Breast epithelium (tissue), 4 donors: ENCODE measurements at regions not wholly inside any gene's neighbourhood (a gene's known extent, or its start where the extent isn't known, plus 50 kb on each side); places are given as distances from the start of the nearest gene placed in this dataset.

Source experiments
- DNase-seq, 2 donors: peaks; one replicate each; pipeline ENCODE4 v3.0.0-alpha.2; 2019; ENCODE audit warnings: low spot score in 2 of 2
- H3K27ac ChIP-seq, 2 donors: fragments of 200-600 bp; sonication (generic) in 1 of 2; one replicate each; pipeline ENCODE4 v1.5.1; 2016 to 2019; ENCODE audit warnings: mild to moderate bottlenecking in 1 of 2
- H3K27me3 ChIP-seq, 2 donors: fragments of 200-600 bp; sonication (generic) in 1 of 2; one replicate each; pipeline versions ENCODE4 v1.5.1 to v1.6.0; 2017 to 2019; ENCODE audit warnings: control low read depth in 1 of 2, mild to moderate bottlenecking in 1 of 2
- H3K36me3 ChIP-seq: fragments of 200-600 bp; one replicate; pipeline ENCODE4 v1.5.1; 2019
- H3K4me1 ChIP-seq, 2 donors: fragments of 200-600 bp; sonication (generic); one replicate each; pipeline ENCODE4 v1.5.1; 2016 to 2019; ENCODE audit warnings: control low read depth in 1 of 2
- H3K4me3 ChIP-seq, 3 donors: fragments of 200-600 bp; sonication (generic); 1 replicate in 2 of 3; 2 replicates in 1 of 3; pipeline ENCODE4 v1.5.1; 2016 to 2019; ENCODE audit warnings: mild to moderate bottlenecking in 3 of 3, moderate library complexity in 2 of 3
- H3K9me3 ChIP-seq, 2 donors: fragments of 200-600 bp; sonication (generic) in 1 of 2; one replicate each; pipeline ENCODE4 v1.5.1; 2016 to 2019; ENCODE audit warnings: control low read depth in 1 of 2
- POLR2A ChIP-seq: fragments of 450-650 bp; IDR thresholded peaks from one replicate; pipeline ENCODE4 v1.6.1; 2016; ENCODE audit warnings: antibody characterized with exemption, mild to moderate bottlenecking, moderate library complexity
- POLR2AphosphoS5 ChIP-seq, 3 donors: sonication (generic); formaldehyde crosslinking; IDR thresholded peaks; one replicate each; pipeline ENCODE4 v1.6.1; 2017; ENCODE audit warnings: antibody characterized with exemption in 3 of 3
- intact Hi-C: fragments of 100-400 bp; cut with DNase I; formaldehyde crosslinking; loops from one replicate; pipeline ENCODE4 v1.15.1; 2023; ENCODE audit warnings: low total_unique reads
- TF ChIP-seq, protein P1 (sequence below), 3 donors: fragments of 450-650 bp; IDR thresholded peaks; one replicate each; pipeline ENCODE4 v1.5.1; 2016 to 2017; ENCODE audit warnings: antibody characterized with exemption in 3 of 3, mild to moderate bottlenecking in 3 of 3, moderate library complexity in 3 of 3

DNA sequence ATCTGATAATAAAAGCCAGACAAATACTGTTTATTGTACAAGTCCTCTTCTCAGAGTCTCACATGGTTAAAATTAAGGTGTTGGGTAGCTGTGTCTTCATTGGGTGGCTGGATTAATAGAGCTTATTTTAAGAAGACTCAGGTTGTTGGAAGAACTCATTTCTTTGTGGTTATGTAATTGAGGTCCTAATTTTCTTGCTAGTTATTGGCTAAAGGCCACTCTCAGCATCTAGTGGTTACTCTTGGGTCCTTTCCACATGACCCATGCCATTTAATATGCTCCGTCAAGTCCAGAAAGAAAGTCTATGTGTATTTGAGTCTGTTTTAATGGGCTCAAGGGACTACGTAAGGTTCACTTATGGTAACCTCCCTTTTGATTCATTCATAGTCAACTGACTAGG, 1668.6 kb upstream of the AGA start:
- no peaks in the 10 kb centered on the region for H3K9me3 ChIP-seq
- H3K27ac ChIP-seq, result no peak overlapping the region
- DNase-seq, result no peak
- no peaks in the 10 kb centered on the region for H3K27me3 ChIP-seq
- H3K4me1 ChIP-seq, result no peaks in the 10 kb centered on the region
- H3K4me3 ChIP-seq, result no peak overlapping the region
- intact Hi-C loops, result no loop called here
- TF ChIP-seq POLR2A, result no peak
- TF ChIP-seq, protein P1, sequence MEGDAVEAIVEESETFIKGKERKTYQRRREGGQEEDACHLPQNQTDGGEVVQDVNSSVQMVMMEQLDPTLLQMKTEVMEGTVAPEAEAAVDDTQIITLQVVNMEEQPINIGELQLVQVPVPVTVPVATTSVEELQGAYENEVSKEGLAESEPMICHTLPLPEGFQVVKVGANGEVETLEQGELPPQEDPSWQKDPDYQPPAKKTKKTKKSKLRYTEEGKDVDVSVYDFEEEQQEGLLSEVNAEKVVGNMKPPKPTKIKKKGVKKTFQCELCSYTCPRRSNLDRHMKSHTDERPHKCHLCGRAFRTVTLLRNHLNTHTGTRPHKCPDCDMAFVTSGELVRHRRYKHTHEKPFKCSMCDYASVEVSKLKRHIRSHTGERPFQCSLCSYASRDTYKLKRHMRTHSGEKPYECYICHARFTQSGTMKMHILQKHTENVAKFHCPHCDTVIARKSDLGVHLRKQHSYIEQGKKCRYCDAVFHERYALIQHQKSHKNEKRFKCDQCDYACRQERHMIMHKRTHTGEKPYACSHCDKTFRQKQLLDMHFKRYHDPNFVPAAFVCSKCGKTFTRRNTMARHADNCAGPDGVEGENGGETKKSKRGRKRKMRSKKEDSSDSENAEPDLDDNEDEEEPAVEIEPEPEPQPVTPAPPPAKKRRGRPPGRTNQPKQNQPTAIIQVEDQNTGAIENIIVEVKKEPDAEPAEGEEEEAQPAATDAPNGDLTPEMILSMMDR (IDR thresholded peaks at IDR 0.05), result no peak
- no peak for TF ChIP-seq POLR2AphosphoS5 (IDR thresholded peaks at IDR 0.05)
- H3K36me3 ChIP-seq, result no peaks in the 10 kb centered on the region

DNA sequence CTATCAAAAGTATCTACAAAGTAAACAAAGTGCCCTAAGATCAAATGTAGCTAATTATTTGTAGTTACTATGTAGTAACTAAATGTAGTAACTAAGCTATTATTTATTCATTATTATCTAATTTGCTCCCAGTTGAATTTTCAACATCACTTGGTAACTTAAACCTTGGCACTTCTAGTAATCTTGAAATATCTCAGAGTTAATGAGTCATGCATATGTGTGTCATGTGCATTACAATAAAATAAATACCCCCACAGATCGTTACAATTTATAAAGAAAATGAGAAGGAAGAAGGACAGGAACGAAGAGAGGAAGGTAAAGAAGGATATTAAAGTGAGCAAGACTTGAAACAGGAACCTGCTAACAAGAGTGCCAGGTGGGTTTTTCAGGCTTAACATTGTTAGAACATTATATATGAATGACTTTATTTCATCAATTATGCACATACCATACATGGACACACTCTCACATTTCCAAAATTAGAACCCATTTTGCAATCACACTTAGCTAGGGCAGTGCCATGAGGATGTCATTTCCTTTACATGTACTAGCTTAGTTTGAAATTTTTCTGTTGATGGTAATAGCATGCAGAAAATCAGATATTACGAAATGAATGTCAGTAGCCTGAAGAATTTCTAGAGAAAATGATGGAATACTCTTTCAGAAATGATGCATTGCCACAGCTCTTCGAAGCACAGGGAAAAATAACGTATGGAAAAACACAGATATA, 1670.4 kb upstream of the AGA start:
- DNase-seq, result no peak
- intact Hi-C loops, result no loop called here

DNA sequence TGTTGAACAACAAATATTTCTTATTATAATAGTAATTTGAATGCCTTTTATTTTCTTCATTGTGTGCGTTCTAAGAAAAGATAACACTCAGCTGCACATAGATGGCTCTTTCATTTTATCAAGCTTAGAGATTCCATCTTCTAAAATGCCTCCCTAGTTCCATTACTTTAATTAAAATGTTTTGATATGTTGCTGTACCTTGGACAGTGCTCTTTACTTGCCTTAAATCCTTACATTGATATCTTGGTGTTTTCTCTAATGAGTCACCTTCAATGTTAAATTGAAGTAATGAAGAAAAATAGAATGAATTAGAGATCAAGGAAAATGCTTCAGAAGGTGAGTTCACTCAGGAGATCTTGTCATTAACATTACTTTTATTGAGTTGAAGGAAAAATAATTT, 1672.4 kb upstream of the AGA start:
- no peaks in the 10 kb centered on the region for H3K27me3 ChIP-seq
- intact Hi-C loops, result no loop called here
- DNase-seq, result no peak
- H3K36me3 ChIP-seq, result no peaks in the 10 kb centered on the region
- no peak overlapping the region for H3K4me3 ChIP-seq
- no peaks in the 10 kb centered on the region for H3K9me3 ChIP-seq
- H3K27ac ChIP-seq, result no peak overlapping the region
- TF ChIP-seq POLR2A, result no peak
- TF ChIP-seq, protein P1 (IDR thresholded peaks at IDR 0.05), result no peak
- H3K4me1 ChIP-seq, result no peaks in the 10 kb centered on the region

More for the DNA sequence above, 1670.4 kb upstream of the AGA start:
- no peak overlapping the region for H3K4me3 ChIP-seq
- TF ChIP-seq, protein P1 (IDR thresholded peaks at IDR 0.05), result no peak
- H3K9me3 ChIP-seq, result no peaks in the 10 kb centered on the region
- no peaks in the 10 kb centered on the region for H3K36me3 ChIP-seq
- H3K4me1 ChIP-seq, result no peaks in the 10 kb centered on the region
- no peaks in the 10 kb centered on the region for H3K27me3 ChIP-seq
- H3K27ac ChIP-seq, result no peak overlapping the region

DNA sequence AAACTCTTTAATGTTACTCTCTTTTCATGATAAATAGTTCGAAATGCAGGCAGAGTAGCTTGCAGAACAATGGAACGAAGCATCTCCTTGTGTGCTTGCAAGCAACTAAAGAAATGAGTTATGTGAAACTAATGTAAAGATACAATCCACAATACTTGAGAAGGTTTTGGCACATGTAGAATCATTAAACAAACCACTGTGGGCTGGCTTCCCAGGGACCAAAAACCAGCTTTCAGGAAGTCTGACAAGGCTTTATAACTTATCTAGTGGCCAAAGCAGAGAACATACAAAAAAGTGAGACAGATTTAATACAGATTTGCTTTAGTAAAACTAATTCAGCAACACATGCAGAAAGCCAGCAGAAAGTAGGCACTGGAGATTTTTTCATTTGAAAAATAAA, 1673.8 kb upstream of the AGA start:
- Histone ChIP-seq H3K27me3 (no peaks in the 10 kb centered on the region), H3K4me1 (no peaks in the 10 kb centered on the region), H3K36me3 (no peaks in the 10 kb centered on the region), H3K4me3 (no peak overlapping the region), H3K27ac (no peak overlapping the region), H3K9me3 (no peaks in the 10 kb centered on the region)
- intact Hi-C loops, result no loop called here
- TF ChIP-seq POLR2A, result no peak
- no peak for TF ChIP-seq POLR2AphosphoS5 (IDR thresholded peaks at IDR 0.05)
- TF ChIP-seq, protein P1 (IDR thresholded peaks at IDR 0.05), result no peak
- DNase-seq, result no peak

DNA sequence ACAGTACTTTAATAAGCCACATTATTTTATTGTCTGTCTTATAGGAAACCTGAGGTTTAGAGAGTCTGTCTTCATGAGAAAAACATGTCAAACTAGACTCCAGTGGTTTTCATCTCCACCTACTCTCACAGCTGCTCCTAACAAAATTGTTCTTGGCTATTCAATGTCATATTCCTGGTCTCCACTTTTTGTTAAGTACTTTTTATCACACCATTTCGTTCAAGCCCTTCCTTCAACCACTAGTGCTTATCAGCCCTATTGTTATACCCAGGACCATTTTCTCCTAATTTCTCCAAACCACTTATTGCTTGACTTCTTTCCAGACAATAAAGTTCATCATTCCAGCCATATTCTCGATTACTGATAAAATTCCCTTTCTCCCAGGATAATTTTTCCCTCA, 1674.3 kb upstream of the AGA start:
- Histone ChIP-seq H3K36me3 (no peaks in the 10 kb centered on the region), H3K27ac (no peak overlapping the region), H3K4me3 (no peak overlapping the region), H3K27me3 (no peaks in the 10 kb centered on the region), H3K4me1 (no peaks in the 10 kb centered on the region), H3K9me3 (no peaks in the 10 kb centered on the region)
- intact Hi-C loops, result no loop called here
- DNase-seq, result no peak
- TF ChIP-seq POLR2AphosphoS5 (IDR thresholded peaks at IDR 0.05) (no peak), POLR2A (no peak)
- TF ChIP-seq, protein P1 (IDR thresholded peaks at IDR 0.05), result no peak
